KOPT-K1 (cell line): ENCODE measurements at regions not wholly inside any gene's neighbourhood (a gene's known extent, or its start where the extent isn't known, plus 50 kb on each side); places are given as distances from the start of the nearest gene placed in this dataset.

Experiments used
- H3K27ac ChIP-seq: fragments of 200-600 bp; sonication (generic); 2 replicates; pipeline ENCODE4 v1.5.1; 2016; ENCODE audit warnings: antibody characterized with exemption, mild to moderate bottlenecking, low read depth, low read length; ENCODE audit not compliant: poor library complexity, severe bottlenecking
- H3K36me3 ChIP-seq: fragments of 200-600 bp; sonication (generic); 2 replicates; pipeline ENCODE4 v1.5.1; 2017; ENCODE audit warnings: antibody characterized with exemption, mild to moderate bottlenecking, low read length, moderate library complexity; ENCODE audit not compliant: insufficient read depth
- H3K9me3 ChIP-seq: fragments of 200-600 bp; sonication (generic); 2 replicates; pipeline ENCODE4 v1.5.1; 2017; ENCODE audit warnings: antibody characterized with exemption, low read length, mild to moderate bottlenecking; ENCODE audit not compliant: insufficient read depth, poor library complexity, severe bottlenecking

GRCh38 chr18:61273533-61273932 is 59.7 kb upstream of the CDH20 start:
- no peaks in the 10 kb centered on the region for H3K9me3 ChIP-seq
- H3K36me3 ChIP-seq, result no peaks in the 10 kb centered on the region
- H3K27ac ChIP-seq, result no peak overlapping the region

GRCh38 chr18:61274416-61274960 is 58.7 kb upstream of the CDH20 start:
- Histone ChIP-seq H3K9me3 (no peaks in the 10 kb centered on the region), H3K36me3 (no peaks in the 10 kb centered on the region), H3K27ac (no peak overlapping the region)

DNA sequence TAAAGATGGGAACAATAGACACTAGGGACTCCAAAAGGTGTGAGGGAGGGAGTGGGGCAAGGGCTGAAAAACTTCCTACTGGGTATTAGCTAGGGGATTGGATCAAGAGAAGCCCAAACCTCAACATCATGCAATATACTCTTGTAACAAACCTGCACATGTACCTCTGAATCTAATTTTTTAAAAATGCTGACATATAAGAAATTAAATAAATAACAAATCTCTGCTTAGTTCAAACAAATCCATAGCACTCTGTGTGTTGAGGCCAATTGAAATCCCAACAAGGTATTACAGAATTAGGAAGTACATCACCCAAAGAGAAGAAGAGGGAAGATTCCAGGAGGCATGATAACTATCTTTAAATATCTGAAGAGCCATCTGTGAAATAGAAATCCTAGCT is 55.4 kb upstream of the CDH20 start:
- Histone ChIP-seq H3K36me3 (no peaks in the 10 kb centered on the region), H3K9me3 (no peaks in the 10 kb centered on the region), H3K27ac (no peak overlapping the region)

DNA sequence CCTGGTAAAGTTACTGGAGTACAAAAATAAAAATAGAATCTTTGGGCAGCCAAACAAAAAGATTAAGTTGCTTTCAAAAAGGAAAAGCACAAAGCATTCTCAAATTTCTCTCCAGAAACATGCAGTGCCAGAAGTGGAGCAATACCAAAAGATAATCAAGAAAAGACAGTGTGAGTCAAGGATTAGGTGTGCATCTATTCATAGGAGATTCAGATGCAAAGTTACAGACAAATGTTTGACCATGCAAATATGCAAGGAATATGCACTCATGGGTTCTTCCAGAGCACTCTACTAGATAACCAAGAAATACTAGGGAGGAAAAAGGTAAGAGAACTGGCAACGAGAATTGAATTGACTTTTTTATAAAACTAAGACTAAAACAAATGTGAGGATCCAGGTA is 51.8 kb upstream of the CDH20 start:
- Histone ChIP-seq H3K36me3 (no peaks in the 10 kb centered on the region), H3K27ac (no peak overlapping the region), H3K9me3 (no peaks in the 10 kb centered on the region)

DNA sequence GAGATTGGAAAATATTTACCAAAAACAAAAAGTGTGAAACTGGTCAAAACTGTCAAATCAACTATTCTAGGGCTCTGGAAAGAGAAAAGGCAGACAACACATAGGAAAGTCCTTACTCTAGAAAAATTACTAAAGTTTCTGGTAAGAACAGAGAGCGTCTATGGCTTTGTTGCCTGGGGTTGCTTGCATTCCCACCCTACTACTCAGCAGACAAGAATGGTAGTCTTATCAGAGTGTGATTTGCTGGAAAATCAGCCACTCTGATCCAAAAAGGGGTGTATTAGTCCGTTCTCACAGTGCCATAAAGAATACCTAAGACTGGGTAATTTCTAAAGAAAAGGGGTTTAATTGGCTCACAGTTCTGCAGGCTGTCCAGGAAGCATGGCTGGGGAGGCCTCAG is 50.3 kb upstream of the CDH20 start:
- Histone ChIP-seq H3K9me3 (no peaks in the 10 kb centered on the region), H3K27ac (no peak overlapping the region), H3K36me3 (no peaks in the 10 kb centered on the region)
